Esophagus squamous epithelium (tissue), 5 donors: ENCODE measurements at regions not wholly inside any gene's neighbourhood (a gene's known extent, or its start where the extent isn't known, plus 50 kb on each side); places are given as distances from the start of the nearest gene placed in this dataset.
"Not testable (repeated sequence)": the region's sequence is repeated elsewhere in the genome, so short reads cannot be mapped to it uniquely, and the experiment has no call there.

Source experiments
- DNase-seq: peaks from one replicate; lab custom pipeline; 2025; lab: John Stamatoyannopoulos, UW
- H3K27ac ChIP-seq, 4 donors: fragments of 200-600 bp; sonication (generic); one replicate each; pipeline ENCODE4 v1.5.1; 2016 to 2019; ENCODE audit warnings: mild to moderate bottlenecking in 1 of 4
- H3K27me3 ChIP-seq, 4 donors: fragments of 200-600 bp; sonication (generic); 1 replicate in 3 of 4; 2 replicates in 1 of 4; pipeline versions ENCODE4 v1.5.1 to v1.6.0; 2017 to 2021; ENCODE audit warnings: antibody characterized with exemption in 1 of 4
- H3K36me3 ChIP-seq, 3 donors: fragments of 200-600 bp; sonication (generic); one replicate each; pipeline ENCODE4 v1.5.1; 2016 to 2019
- H3K4me1 ChIP-seq, 3 donors: fragments of 200-600 bp; sonication (generic); one replicate each; pipeline ENCODE4 v1.5.1; 2017 to 2019
- H3K4me3 ChIP-seq, 4 donors: fragments of 200-600 bp; sonication (generic); 1 replicate in 3 of 4; 2 replicates in 1 of 4; pipeline ENCODE4 v1.5.1; 2016 to 2019; ENCODE audit warnings: mild to moderate bottlenecking in 2 of 4, moderate library complexity in 1 of 4
- H3K9me3 ChIP-seq, 3 donors: fragments of 200-600 bp; sonication (generic); one replicate each; pipeline ENCODE4 v1.5.1; 2016 to 2019
- POLR2A ChIP-seq, 4 donors: fragments of 450-650 bp; IDR thresholded peaks; one replicate each; pipeline ENCODE4 v1.6.1; 2017; ENCODE audit warnings: antibody characterized with exemption in 4 of 4, mild to moderate bottlenecking in 4 of 4, moderate library complexity in 3 of 4
- WGBS, 2 donors: methylation state at CpG; one replicate each; pipeline ENCODE4 v1.1.5; 2018; 5-methylcytosine and 5-hydroxymethylcytosine counted together
- intact Hi-C: fragments of 100-400 bp; cut with DNase I; formaldehyde crosslinking; loops from one replicate; pipeline ENCODE4 v1.15.0; 2022
- TF ChIP-seq, protein P1 (sequence below), 6 experiments: fragments of 450-650 bp in 4 of 6; fragments of 200-600 bp in 2 of 6; sonication (generic) in 2 of 6; IDR thresholded peaks; one replicate each; pipeline ENCODE4 v1.5.1; 2016 to 2019; ENCODE audit warnings: antibody characterized with exemption in 6 of 6, mild to moderate bottlenecking in 4 of 6, moderate library complexity in 4 of 6
- donor health status: DM: yes; HTN: yes; CAD: no.

GRCh38 chr2:228592925-228593324 is 411.4 kb upstream of the SPHKAP start:
- WGBS, 2 donors = 53 to 56% methylated on average over 4 of the region's 4 CpGs
- no peaks in the 10 kb centered on the region for H3K36me3 ChIP-seq
- intact Hi-C loops = no loop called here
- no peaks in the 10 kb centered on the region for H3K4me1 ChIP-seq
- no peak overlapping the region for H3K4me3 ChIP-seq
- no peaks in the 10 kb centered on the region for H3K27me3 ChIP-seq
- no peak overlapping the region for H3K27ac ChIP-seq
- TF ChIP-seq, protein P1, sequence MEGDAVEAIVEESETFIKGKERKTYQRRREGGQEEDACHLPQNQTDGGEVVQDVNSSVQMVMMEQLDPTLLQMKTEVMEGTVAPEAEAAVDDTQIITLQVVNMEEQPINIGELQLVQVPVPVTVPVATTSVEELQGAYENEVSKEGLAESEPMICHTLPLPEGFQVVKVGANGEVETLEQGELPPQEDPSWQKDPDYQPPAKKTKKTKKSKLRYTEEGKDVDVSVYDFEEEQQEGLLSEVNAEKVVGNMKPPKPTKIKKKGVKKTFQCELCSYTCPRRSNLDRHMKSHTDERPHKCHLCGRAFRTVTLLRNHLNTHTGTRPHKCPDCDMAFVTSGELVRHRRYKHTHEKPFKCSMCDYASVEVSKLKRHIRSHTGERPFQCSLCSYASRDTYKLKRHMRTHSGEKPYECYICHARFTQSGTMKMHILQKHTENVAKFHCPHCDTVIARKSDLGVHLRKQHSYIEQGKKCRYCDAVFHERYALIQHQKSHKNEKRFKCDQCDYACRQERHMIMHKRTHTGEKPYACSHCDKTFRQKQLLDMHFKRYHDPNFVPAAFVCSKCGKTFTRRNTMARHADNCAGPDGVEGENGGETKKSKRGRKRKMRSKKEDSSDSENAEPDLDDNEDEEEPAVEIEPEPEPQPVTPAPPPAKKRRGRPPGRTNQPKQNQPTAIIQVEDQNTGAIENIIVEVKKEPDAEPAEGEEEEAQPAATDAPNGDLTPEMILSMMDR (IDR thresholded peaks at IDR 0.05) = no peak
- no peak for TF ChIP-seq POLR2A (IDR thresholded peaks at IDR 0.05)
- no peaks in the 10 kb centered on the region for H3K9me3 ChIP-seq
- DNase-seq = no peak

GRCh38 chr2:228590681-228591080 is 409.2 kb upstream of the SPHKAP start:
- 65 to 66% methylated on average over 2 of the region's 2 CpGs for WGBS, 2 donors
- no peak for TF ChIP-seq POLR2A (IDR thresholded peaks at IDR 0.05)
- TF ChIP-seq, protein P1 (IDR thresholded peaks at IDR 0.05) = no peak

DNA sequence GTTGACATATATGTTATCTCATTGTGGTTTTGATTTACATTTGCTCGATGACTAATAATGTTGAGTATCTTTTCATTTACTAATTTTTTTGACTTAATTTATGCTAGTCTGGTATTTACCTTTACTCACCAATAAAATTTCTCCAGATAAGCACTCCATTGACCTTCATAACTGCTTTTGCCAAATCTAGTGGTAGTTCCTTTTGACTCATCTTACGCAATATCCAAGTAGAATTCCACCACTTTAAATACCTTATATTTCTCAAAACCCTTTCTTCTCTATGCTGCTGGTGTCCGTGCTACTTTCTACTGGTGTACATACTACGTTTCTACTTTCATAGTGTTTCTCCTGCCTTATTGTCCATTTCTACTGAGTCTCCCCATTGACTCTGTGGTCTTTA is 407.6 kb upstream of the SPHKAP start:
- DNase-seq = no peak
- 67% methylated on average over 4 of the region's 4 CpGs for WGBS, 2 donors
- no peaks in the 10 kb centered on the region for H3K36me3 ChIP-seq
- no peak overlapping the region for H3K27ac ChIP-seq
- H3K4me1 ChIP-seq = no peaks in the 10 kb centered on the region
- no peak for TF ChIP-seq POLR2A (IDR thresholded peaks at IDR 0.05)
- TF ChIP-seq, protein P1 (IDR thresholded peaks at IDR 0.05) = no peak
- H3K27me3 ChIP-seq = no peaks in the 10 kb centered on the region
- intact Hi-C loops = no loop called here
- no peak overlapping the region for H3K4me3 ChIP-seq
- no peaks in the 10 kb centered on the region for H3K9me3 ChIP-seq

More at GRCh38 chr2:228590681-228591080, 409.2 kb upstream of the SPHKAP start:
- Histone ChIP-seq H3K4me3 (no peak overlapping the region), H3K36me3 (no peaks in the 10 kb centered on the region), H3K27me3 (no peaks in the 10 kb centered on the region), H3K9me3 (no peaks in the 10 kb centered on the region), H3K27ac (no peak overlapping the region), H3K4me1 (no peaks in the 10 kb centered on the region)
- no peak for DNase-seq
- intact Hi-C loops = no loop called here

DNA sequence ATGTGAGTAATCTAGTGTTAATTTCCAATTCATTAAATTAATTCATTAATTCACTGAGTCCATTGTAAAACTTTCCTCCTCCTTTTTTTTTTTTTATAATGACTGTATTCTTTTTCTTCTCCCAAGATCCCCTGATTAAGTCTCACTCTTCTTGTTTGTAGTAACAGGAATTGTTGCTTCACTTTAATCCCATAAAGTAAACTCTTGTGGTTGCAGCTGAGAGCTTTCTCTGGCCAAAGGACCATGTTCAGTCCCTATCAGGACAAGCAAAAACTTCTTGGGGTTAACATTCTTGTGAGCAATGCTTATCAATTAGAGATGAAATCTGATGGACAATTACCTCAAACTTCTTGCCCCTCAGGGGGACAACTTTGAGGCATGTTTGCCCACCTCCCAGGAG is 400.2 kb upstream of the SPHKAP start:
- no peak overlapping the region for H3K4me3 ChIP-seq
- intact Hi-C loops = no loop called here
- H3K27me3 ChIP-seq = no peaks in the 10 kb centered on the region
- H3K4me1 ChIP-seq = no peaks in the 10 kb centered on the region
- TF ChIP-seq POLR2A (IDR thresholded peaks at IDR 0.05) = no peak
- TF ChIP-seq, protein P1 (IDR thresholded peaks at IDR 0.05) = no peak
- H3K27ac ChIP-seq = no peak overlapping the region
- no peaks in the 10 kb centered on the region for H3K36me3 ChIP-seq
- H3K9me3 ChIP-seq = peaks cover 0 to 7% (median 0%) of the 10 kb centered on the region in 3 donors
- DNase-seq = no peak

- DNase-seq = no peak
- Histone ChIP-seq H3K4me1 (no peaks in the 10 kb centered on the region), H3K9me3 (no peaks in the 10 kb centered on the region), H3K4me3 (no peak overlapping the region), H3K36me3 (no peaks in the 10 kb centered on the region), H3K27me3 (no peaks in the 10 kb centered on the region), H3K27ac (no peak overlapping the region)
- 53 to 68% methylated on average over 1 of the region's 1 CpG for WGBS, 2 donors
- TF ChIP-seq, protein P1 (IDR thresholded peaks at IDR 0.05) = no peak
- no peak for TF ChIP-seq POLR2A (IDR thresholded peaks at IDR 0.05)
- intact Hi-C loops = no loop called here
Measured at GRCh38 chr2:228575897-228576296, 394.4 kb upstream of the SPHKAP start.

DNA sequence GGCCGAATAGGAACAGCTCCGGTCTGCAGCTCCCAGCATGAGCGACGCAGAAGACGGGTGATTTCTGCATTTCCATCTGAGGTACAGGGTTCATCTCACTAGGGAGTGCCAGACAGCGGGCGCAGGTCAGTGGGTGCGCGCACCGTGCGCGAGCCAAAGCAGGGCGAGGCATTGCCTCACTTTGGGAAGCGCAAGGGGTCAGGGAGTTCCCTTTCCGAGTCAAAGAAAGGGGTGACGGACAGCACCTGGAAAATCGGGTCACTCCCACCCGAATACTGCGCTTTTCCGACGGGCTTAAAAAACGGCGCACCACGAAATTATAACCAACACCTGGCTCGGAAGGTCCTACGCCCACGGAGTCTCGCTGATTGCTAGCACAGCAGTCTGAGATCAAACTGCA is 386.8 kb upstream of the SPHKAP start:
- H3K9me3 ChIP-seq, H3K36me3 ChIP-seq, intact Hi-C loops, H3K4me1 ChIP-seq, H3K4me3 ChIP-seq, DNase-seq, H3K27me3 ChIP-seq, H3K27ac ChIP-seq: not testable (repeated sequence)
- WGBS, 2 donors = 84 to 93% methylated on average over 18 to 22 of the region's 28 CpGs
